GM10266 (cell line): ENCODE measurements at regions not wholly inside any gene's neighbourhood (a gene's known extent, or its start where the extent isn't known, plus 50 kb on each side); places are given as distances from the start of the nearest gene placed in this dataset.
"Not testable (repeated sequence)": the region's sequence is repeated elsewhere in the genome, so short reads cannot be mapped to it uniquely, and the experiment has no call there.

Source experiments
- DNase-seq: peaks from one replicate; pipeline ENCODE4 v3.0.0; 2012; ENCODE audit errors: extremely low spot score
- TF ChIP-seq, protein P1 (sequence below): IDR thresholded peaks from 2 replicates; pipeline ENCODE4 v1.5.1; 2012; ENCODE audit warnings: mild to moderate bottlenecking, low read depth; ENCODE audit not compliant: control insufficient read depth, insufficient read depth; ENCODE audit errors: missing control alignments

DNA sequence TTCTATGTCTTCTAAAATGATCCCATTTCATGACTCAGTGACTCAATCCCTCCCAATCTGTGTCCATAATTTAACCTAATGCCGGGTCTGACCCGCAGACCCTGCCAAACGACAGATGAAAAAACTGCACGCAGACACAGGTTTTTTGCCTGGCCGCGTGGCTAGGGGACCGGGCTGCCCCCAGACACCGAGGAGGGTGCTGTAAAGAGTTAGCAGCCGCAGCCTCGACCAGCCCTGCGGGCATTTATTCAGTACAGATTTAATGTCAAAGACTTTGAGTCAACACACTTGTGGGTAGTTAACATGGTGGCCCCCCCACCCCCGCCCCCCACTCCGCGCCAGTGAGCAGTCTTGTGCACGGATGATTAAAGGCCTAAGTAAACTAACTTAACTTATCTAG, 1324.7 kb downstream of the GATA3 start:
- no peak for DNase-seq
- TF ChIP-seq, protein P1, sequence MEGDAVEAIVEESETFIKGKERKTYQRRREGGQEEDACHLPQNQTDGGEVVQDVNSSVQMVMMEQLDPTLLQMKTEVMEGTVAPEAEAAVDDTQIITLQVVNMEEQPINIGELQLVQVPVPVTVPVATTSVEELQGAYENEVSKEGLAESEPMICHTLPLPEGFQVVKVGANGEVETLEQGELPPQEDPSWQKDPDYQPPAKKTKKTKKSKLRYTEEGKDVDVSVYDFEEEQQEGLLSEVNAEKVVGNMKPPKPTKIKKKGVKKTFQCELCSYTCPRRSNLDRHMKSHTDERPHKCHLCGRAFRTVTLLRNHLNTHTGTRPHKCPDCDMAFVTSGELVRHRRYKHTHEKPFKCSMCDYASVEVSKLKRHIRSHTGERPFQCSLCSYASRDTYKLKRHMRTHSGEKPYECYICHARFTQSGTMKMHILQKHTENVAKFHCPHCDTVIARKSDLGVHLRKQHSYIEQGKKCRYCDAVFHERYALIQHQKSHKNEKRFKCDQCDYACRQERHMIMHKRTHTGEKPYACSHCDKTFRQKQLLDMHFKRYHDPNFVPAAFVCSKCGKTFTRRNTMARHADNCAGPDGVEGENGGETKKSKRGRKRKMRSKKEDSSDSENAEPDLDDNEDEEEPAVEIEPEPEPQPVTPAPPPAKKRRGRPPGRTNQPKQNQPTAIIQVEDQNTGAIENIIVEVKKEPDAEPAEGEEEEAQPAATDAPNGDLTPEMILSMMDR = no peak

DNA sequence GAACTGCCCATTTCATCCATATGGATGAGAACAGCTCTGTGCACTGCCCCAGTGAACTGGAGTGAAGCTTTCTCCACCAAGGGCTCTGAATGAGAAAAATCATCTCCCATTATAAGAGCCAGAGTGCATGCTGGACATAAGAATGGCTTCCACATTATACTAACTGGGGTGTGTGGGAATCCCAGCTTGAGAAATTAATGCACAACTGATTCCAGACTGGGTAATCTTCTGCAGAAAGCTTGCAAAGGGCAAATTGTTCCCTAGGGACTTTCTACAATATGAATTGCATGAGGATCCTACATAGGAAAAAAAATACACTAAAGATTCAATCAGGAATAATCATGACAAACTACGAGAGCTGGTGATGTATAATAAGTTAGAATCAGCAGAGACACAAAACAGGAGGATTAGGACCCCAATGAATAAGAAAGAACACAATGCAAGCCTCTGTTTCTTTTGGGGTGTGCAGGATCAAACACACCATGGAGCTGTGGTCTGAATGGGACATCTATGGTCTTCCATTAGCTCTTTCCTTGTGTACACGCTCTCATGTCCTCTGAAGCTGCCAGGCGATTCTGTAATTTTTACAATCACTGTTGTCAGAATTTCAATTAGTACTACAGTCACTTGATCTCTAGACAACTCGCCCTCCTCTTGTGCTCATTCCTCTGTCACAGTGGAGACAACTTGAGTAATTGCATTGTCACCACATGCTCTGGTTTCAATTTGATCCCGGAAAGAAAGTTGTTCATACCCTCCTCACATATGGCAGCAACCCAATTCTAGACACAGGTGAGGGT, 1327.4 kb downstream of the GATA3 start:
- TF ChIP-seq, protein P1 = no peak

DNA sequence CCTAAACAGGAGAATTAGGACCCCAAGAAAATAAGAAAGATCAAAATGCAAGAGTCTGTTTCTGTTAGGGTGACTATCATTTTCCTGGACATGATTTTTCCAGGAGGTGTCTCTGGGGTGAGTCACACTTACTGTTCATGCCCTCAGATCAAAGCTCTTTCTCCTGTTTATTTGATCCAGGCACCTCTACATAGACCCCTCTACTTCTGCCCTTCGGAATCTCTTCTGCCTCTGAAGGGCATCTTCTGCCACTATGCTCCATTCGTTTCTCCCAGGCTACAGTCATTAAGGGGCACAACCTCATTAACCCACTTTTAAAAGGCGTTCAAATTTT, 1328.0 kb downstream of the GATA3 start:
- TF ChIP-seq, protein P1 = no peak
- no peak for DNase-seq

More for the DNA sequence above, 1327.4 kb downstream of the GATA3 start:
- DNase-seq = no peak

DNA sequence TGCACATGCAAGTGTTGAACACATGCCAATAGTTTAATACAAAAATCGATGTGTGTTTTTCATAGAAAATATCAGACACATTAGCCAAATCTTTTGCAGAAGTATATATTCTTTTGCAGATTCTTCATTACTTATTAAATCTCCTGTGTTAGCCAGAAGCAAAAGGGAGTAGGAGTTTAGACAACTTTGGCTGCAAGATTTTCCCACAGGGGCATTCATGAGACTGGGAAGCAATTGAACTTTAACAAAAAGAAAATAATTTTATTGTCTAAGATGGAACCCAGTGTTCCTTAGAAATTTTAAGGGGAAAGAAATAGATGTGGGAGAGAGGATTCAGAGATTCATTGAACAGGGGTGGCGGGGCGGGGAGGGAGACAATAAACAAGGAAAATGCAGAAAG, 1336.0 kb downstream of the GATA3 start:
- TF ChIP-seq, protein P1 = no peak

DNA sequence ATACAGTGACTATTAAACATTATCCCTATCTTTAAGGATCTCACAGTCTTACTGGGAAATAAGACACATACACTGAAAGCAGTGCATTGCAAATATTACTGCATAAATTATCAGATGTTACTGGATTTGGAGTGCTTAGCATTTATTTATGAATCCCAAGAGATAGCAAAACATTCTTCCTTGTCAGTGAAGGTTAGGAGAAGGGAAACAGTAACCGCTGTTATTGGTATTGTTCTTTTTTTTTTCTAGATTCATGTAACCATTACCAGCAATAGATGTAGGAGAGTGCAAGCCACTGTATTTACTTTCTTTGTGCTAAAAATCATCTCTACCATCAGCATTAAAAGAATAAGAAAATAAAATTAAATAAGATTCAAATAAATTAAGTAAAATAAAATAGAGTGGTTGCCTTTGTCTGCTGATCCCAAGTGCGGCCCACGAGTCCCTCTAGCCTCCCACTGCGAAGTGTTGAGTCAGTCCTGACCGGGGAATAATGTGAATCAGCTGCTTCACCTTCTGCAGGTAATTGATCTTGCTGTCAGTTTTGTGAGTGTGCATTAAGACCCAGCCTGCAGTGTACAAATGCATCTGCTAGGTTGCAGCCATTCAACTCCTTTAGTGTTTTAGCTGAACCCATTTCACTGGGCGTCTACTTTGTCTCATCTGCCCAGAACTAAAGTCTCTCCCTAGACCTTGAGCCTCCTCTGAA, 1344.9 kb downstream of the GATA3 start:
- DNase-seq = no peak
- TF ChIP-seq, protein P1 = no peak

More for the DNA sequence above, 1336.0 kb downstream of the GATA3 start:
- DNase-seq = no peak

DNA sequence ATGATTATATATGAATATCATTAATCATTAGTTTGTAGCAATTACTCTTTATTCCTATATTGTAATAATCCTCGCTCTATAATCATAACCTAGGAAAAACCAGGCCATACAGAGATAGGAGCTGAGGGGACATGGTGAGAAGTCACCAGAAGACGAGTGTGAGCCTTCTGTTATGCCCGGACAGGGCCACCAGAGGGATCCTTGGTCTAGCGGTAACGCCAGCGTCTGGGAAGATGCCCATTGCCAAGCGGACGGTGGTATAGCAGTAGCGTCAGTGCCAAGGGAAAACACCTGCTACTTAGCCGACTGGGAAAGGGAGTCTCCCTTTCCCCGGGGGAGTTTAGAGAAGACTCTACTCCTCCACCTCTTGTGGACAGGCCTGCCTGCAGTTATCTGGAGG, 1347.6 kb downstream of the GATA3 start:
- not testable (repeated sequence) for DNase-seq

DNA sequence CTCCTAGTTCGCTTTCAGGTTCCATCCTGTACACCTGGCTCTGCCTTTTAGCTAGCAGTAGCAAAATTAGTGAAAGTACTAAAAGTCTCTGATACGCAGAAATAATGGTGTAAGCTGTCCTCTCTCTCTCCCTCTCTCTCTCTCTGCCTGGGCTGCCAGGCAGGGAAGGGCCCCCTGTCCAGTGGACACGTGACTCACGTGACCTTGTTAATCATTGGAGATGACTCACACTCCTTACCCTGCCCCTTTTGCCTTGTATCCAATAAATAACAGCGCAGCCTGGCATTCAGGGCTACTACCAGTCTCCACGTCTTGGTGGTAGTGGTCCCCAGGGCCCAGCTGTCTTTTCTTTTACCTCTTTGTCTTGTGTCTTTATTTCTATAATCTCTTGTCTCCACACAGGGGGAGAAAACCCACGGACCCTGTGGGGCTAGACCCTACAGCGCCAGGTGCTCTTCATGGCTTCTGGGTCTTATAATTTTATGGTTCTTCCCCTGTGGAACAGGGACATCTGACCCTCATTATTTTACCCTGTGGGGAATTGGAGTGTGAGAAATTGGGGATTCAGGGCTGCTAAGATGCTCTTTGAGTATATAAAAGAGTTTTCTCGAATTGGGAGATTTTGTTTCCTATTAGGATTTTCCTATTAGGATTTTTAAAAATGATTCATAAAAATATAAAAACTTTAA, 1348.2 kb downstream of the GATA3 start:
- DNase-seq = not testable (repeated sequence)

DNA sequence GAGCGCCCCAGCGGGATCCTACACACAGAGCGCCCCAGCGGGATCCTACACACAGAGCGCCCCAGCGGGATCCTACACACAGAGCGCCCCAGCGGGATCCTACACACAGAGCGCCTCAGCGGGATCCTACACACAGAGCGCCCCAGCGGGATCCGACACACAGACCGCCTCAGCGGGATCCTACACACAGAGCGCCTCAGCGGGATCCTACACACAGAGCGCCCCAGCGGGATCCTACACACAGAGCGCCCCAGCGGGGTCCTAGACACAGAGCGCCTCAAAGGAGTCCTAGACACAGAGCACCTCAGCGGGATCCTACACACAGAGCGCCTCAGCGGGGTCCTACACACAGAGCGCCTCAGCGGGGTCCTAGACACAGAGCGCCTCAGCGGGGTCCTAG, 1352.7 kb downstream of the GATA3 start:
- DNase-seq = not testable (repeated sequence)
